GM21526 (cell line): ENCODE measurements at regions not wholly inside any gene's neighbourhood (a gene's known extent, or its start where the extent isn't known, plus 50 kb on each side); places are given as distances from the start of the nearest gene placed in this dataset.
A peak's percentile ranks its signal among the peaks of the same experiment; 100 is the strongest.

Source experiments
- ATAC-seq: cut with Tn5 transposase; IDR thresholded peaks from one replicate; pipeline ENCODE4 v1.9.1; 2021; ENCODE audit warnings: moderate library complexity; ENCODE audit not compliant: unreplicated experiment, low FRiP score

- no peak for ATAC-seq
These were observed 587.5 kb downstream of the XIRP2 start for GRCh38 chr2:167475791-167476190.

GRCh38 chr2:167471734-167472133 lies 583.5 kb downstream of the XIRP2 start:
- ATAC-seq: peak; percentile 60

GRCh38 chr2:167471332-167471731 lies 583.1 kb downstream of the XIRP2 start:
- ATAC-seq: no peak

- no peak for ATAC-seq
These were observed 574.1 kb downstream of the XIRP2 start for GRCh38 chr2:167462379-167462778.

GRCh38 chr2:167454036-167454435 lies 565.8 kb downstream of the XIRP2 start:
- no peak for ATAC-seq

- no peak for ATAC-seq
These were observed 563.4 kb downstream of the XIRP2 start for GRCh38 chr2:167451496-167452289.

GRCh38 chr2:167450364-167450763 lies 562.1 kb downstream of the XIRP2 start:
- no peak for ATAC-seq

- no peak for ATAC-seq
These were observed 552.1 kb downstream of the XIRP2 start for GRCh38 chr2:167440382-167440781.

DNA sequence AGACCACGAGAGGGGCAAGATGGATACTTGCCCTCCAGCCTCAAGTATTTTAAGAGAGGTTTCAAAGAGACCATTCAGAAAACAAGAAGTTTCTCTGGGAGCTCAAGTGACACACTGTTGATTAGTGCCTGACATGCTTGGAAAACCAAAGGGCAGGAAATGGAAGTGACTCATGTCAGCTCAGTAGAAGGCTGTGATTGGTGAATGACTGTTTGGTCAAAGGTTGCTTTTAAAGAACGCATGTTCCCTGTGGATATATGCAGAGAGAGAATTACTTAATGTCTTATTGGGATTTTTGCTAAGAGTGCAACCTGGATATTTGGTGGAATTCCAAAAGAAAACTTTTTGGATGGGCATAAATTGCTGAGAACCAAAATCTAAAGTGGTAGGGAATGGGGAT lies 549.9 kb downstream of the XIRP2 start:
- ATAC-seq: no peak

- ATAC-seq: no peak
These were observed 543.7 kb downstream of the XIRP2 start for GRCh38 chr2:167431949-167432348.

DNA sequence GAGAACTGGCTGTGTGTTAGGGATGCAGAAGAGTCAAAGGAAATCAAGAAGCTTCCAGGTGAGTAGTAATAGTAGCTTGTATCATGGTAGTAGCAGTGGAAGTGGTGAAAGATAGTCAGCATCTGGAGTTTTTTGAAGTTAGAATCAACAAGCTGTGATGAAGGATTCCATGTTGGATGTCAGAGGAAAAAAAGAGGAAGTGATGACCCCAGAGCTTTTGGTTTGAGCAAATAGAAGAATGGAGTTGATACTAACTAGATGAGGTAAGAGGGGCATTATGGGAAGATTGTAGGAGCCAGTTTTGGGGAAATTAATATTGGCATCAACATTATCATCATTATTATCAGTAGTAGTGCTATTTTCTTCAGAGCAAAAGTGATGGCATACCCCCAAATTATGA lies 542.2 kb downstream of the XIRP2 start:
- ATAC-seq: no peak

- ATAC-seq: no peak
These were observed 536.8 kb downstream of the XIRP2 start for GRCh38 chr2:167424803-167425755.

DNA sequence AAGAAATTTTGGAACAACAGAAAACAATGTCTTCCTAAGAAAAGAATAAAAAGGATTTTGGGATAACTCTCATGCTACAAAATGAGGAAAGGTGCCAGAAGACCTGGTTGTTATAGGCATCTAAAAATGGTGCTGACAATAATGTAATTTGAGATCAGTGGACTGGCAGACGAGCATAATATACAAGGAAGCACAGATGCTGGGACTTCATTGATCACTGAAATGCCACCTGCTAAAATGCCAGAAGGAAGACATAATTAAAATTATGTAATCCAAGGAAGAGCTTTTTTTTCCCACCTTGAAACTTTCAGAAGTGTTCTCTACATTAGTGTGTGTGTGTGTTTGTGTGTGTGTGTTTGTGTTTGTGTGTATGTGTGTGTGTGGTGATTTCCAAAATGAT lies 535.9 kb downstream of the XIRP2 start:
- ATAC-seq: no peak

DNA sequence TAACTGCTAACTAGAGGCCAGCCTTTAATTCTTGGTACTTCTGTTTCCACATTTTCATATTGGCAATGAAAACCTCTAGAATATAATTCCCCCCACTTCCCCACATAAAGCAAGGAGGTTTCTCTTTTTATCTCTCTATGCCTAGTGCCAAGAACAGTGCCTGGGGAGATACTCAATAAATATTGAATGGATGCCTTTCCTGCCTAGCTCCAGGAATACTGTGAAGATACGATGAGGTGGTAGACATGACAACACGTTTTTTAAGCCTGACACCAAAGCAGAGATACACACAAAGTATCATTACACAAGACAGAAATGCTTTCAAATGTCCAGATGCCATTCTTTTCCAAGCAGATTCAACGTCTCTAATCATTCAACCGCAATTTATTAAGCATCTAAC lies 535.5 kb downstream of the XIRP2 start:
- ATAC-seq: no peak

DNA sequence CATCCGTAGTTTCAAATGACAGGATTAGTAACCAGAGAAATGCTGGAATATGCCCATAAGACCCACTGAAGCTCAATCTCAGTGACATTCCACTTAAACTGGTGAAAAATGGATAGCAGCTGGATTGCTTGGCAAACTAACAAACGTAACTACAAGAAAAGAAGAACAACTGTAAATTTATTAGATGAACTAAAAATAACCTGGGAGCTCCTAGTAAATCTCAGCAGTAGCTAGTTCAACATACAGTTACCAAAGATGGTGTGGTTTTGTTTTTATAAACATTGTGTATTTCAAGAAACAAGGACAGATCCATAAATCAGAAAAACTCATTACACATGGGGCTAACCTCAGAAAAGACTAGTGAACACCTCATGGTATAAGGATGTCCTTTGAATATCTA lies 531.9 kb downstream of the XIRP2 start:
- ATAC-seq: no peak

DNA sequence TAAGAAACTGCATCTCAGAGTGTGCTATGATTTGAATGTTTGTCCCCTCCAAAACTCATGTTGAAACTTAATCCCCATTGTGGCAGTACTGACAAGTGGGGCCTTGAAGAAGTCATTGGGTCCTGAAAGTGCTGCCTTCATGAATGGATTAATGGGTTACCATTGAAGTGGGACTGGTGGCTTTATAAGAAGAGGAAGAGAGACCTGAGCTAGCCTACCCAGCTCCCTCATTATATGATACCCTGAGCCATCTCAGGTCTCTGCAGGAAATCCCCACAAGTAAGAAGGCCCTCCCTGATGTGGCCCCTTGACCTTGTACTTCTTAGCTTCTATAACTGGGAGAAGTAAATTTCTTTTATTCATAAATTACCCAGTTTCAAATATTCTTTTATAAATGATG lies 526.8 kb downstream of the XIRP2 start:
- no peak for ATAC-seq

DNA sequence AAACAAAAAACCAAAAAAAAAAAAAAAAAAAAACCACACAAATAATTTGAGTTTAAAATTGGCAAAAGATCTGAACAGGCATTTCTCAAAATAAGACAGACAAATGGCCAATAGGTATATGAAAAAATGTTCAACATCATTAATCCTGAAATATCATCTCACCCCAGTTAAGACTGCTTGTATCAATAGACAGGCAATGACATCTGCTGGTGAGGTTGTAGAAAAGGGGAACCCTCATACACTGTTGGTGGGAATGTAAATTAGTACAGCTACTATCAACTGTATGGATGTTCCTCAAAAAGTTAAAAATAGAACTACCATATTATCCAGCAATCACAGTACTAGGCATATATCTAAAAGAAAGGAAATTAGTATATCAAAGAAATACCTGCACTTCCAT lies 523.1 kb downstream of the XIRP2 start:
- ATAC-seq: no peak

GRCh38 chr2:167406558-167406957 lies 518.3 kb downstream of the XIRP2 start:
- ATAC-seq: no peak

- ATAC-seq: no peak
These were observed 516.5 kb downstream of the XIRP2 start for GRCh38 chr2:167404627-167405284.

GRCh38 chr2:167401309-167401708 lies 513.0 kb downstream of the XIRP2 start:
- ATAC-seq: no peak

DNA sequence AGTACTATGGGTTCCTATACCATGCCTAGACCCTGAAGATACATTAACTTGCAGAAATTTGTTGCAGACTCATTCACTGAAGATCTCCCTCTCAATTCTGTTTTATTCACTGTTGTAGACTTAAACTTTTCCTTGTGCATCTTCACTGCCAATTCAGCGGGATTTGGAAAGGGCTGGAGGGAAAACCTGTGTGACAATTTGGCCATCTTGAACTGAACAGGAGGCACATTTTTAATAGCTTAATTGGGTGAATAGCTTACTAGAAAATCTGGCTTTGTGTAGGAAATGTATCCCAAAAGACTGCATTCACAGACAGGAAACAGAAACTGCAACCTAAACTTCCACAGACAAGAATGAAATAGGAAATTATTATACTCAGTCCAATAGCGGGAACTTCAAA lies 512.3 kb downstream of the XIRP2 start:
- no peak for ATAC-seq
